OCI-LY1 (cell line): ENCODE measurements at regions not wholly inside any gene's neighbourhood (a gene's known extent, or its start where the extent isn't known, plus 50 kb on each side); places are given as distances from the start of the nearest gene placed in this dataset.

Experiments used
- H2AFZ ChIP-seq: fragments of 200-600 bp; sonication (generic), shearing (Covaris generic); 2 replicates; pipeline ENCODE4 v1.6.0; 2014; ENCODE audit warnings: antibody characterized with exemption, mild to moderate bottlenecking, low read length
- H3F3A ChIP-seq: fragments of 200-600 bp; sonication (generic), shearing (Covaris generic); 2 replicates; pipeline ENCODE4 v1.6.0; 2014; ENCODE audit warnings: mild to moderate bottlenecking, antibody characterized with exemption, low read length, moderate library complexity; ENCODE audit not compliant: insufficient read depth
- H3K27ac ChIP-seq: fragments of 200-600 bp; sonication (generic); 2 replicates; pipeline ENCODE4 v1.5.1; 2014; ENCODE audit warnings: low read length, mixed run types, mild to moderate bottlenecking, low read depth; ENCODE audit not compliant: poor library complexity, severe bottlenecking
- H3K27me3 ChIP-seq: fragments of 200-600 bp; sonication (generic); 2 replicates; pipeline ENCODE4 v1.6.0; 2014; ENCODE audit warnings: antibody characterized with exemption, mild to moderate bottlenecking, low read length, moderate library complexity; ENCODE audit not compliant: insufficient read depth
- H3K36me3 ChIP-seq: fragments of 200-600 bp; sonication (generic); 2 replicates; pipeline ENCODE4 v1.6.1; 2014; ENCODE audit warnings: mild to moderate bottlenecking, antibody characterized with exemption, low read length, moderate library complexity, mixed read lengths; ENCODE audit not compliant: insufficient read depth
- H3K4me1 ChIP-seq: fragments of 200-600 bp; sonication (generic); 2 replicates; pipeline ENCODE4 v1.5.1; 2014; ENCODE audit warnings: mild to moderate bottlenecking, low read length, moderate library complexity; ENCODE audit not compliant: insufficient read depth, severe bottlenecking
- H3K4me2 ChIP-seq: fragments of 200-600 bp; sonication (generic), shearing (Covaris generic); 2 replicates; pipeline ENCODE4 v1.6.1; 2014; ENCODE audit warnings: low read length
- H3K4me3 ChIP-seq: fragments of 200-600 bp; sonication (generic); 2 replicates; pipeline ENCODE4 v1.5.1; 2014; ENCODE audit warnings: low read length, low read depth, mild to moderate bottlenecking, mixed read lengths; ENCODE audit not compliant: poor library complexity, severe bottlenecking
- H3K79me2 ChIP-seq: fragments of 200-600 bp; shearing (Covaris generic); 2 replicates; pipeline ENCODE4 v1.6.1; 2016; ENCODE audit warnings: mixed run types, low read length, mixed read lengths; ENCODE audit not compliant: insufficient read depth
- H3K9ac ChIP-seq: fragments of 200-600 bp; sonication (generic), shearing (Covaris generic); 2 replicates; pipeline ENCODE4 v1.6.1; 2014; ENCODE audit warnings: mild to moderate bottlenecking, low read length, mixed read lengths
- H3K9me2 ChIP-seq: fragments of 200-600 bp; sonication (generic), shearing (Covaris generic); 2 replicates; pipeline ENCODE4 v1.6.1; 2014; ENCODE audit warnings: low read depth, mild to moderate bottlenecking, low read length, mixed read lengths
- H3K9me3 ChIP-seq: fragments of 200-600 bp; shearing (Covaris generic); 2 replicates; pipeline ENCODE4 v1.6.1; 2014; ENCODE audit warnings: low read length, mixed read lengths
- H4K20me1 ChIP-seq: fragments of 200-600 bp; sonication (generic), shearing (Covaris generic); 2 replicates; pipeline ENCODE4 v1.6.0; 2016; ENCODE audit warnings: mild to moderate bottlenecking, low read length; ENCODE audit not compliant: insufficient read depth
- EZH2 ChIP-seq: fragments of 200-600 bp; sonication (generic), shearing (Covaris generic); IDR thresholded peaks from 2 replicates; pipeline ENCODE4 v1.8.0; 2017; ENCODE audit warnings: borderline replicate concordance, mixed run types, mild to moderate bottlenecking, antibody characterized with exemption, low read length, moderate library complexity, mixed read lengths
- TF ChIP-seq, protein P1 (sequence below): fragments of 200-600 bp; sonication (generic), shearing (Covaris generic); IDR thresholded peaks from 2 replicates; pipeline ENCODE4 v1.5.1; 2017; ENCODE audit warnings: mild to moderate bottlenecking, antibody characterized with exemption, low read length, moderate library complexity, mixed read lengths

GRCh38 chr4:106677213-106677612 lies 308.6 kb upstream of the GIMD1 start:
- no peaks in the 10 kb centered on the region for H3K4me1 ChIP-seq
- TF ChIP-seq EZH2: no peak
- TF ChIP-seq, protein P1, sequence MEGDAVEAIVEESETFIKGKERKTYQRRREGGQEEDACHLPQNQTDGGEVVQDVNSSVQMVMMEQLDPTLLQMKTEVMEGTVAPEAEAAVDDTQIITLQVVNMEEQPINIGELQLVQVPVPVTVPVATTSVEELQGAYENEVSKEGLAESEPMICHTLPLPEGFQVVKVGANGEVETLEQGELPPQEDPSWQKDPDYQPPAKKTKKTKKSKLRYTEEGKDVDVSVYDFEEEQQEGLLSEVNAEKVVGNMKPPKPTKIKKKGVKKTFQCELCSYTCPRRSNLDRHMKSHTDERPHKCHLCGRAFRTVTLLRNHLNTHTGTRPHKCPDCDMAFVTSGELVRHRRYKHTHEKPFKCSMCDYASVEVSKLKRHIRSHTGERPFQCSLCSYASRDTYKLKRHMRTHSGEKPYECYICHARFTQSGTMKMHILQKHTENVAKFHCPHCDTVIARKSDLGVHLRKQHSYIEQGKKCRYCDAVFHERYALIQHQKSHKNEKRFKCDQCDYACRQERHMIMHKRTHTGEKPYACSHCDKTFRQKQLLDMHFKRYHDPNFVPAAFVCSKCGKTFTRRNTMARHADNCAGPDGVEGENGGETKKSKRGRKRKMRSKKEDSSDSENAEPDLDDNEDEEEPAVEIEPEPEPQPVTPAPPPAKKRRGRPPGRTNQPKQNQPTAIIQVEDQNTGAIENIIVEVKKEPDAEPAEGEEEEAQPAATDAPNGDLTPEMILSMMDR: no peak
- no peaks in the 10 kb centered on the region for H3K36me3 ChIP-seq
- no peaks in the 10 kb centered on the region for H3F3A ChIP-seq
- H4K20me1 ChIP-seq: no peaks in the 10 kb centered on the region
- no peak overlapping the region for H3K27ac ChIP-seq
- no peak overlapping the region for H3K4me3 ChIP-seq
- H3K9me3 ChIP-seq: no peaks in the 10 kb centered on the region
- H3K9me2 ChIP-seq: no peaks in the 10 kb centered on the region
- no peak overlapping the region for H2AFZ ChIP-seq
- H3K9ac ChIP-seq: no peak overlapping the region
- H3K27me3 ChIP-seq: no peaks in the 10 kb centered on the region
- H3K79me2 ChIP-seq: no peaks in the 10 kb centered on the region
- no peak overlapping the region for H3K4me2 ChIP-seq

- no peaks in the 10 kb centered on the region for H3K4me1 ChIP-seq
- H3K79me2 ChIP-seq: no peaks in the 10 kb centered on the region
- no peaks in the 10 kb centered on the region for H3K9me3 ChIP-seq
- no peaks in the 10 kb centered on the region for H3K27me3 ChIP-seq
- no peaks in the 10 kb centered on the region for H3K9me2 ChIP-seq
- no peaks in the 10 kb centered on the region for H3F3A ChIP-seq
- no peak overlapping the region for H2AFZ ChIP-seq
- H3K9ac ChIP-seq: no peak overlapping the region
- no peak overlapping the region for H3K27ac ChIP-seq
- no peaks in the 10 kb centered on the region for H3K36me3 ChIP-seq
- no peak overlapping the region for H3K4me2 ChIP-seq
- TF ChIP-seq, protein P1: no peak
- TF ChIP-seq EZH2: no peak
- no peak overlapping the region for H3K4me3 ChIP-seq
- H4K20me1 ChIP-seq: no peaks in the 10 kb centered on the region
Measured at GRCh38 chr4:106676173-106676921, 307.8 kb upstream of the GIMD1 start.

- Histone ChIP-seq H3K9me2 (no peaks in the 10 kb centered on the region), H3K9ac (no peak overlapping the region), H3K4me3 (no peak overlapping the region), H4K20me1 (no peaks in the 10 kb centered on the region), H3K4me2 (no peak overlapping the region), H3K27me3 (no peaks in the 10 kb centered on the region), H3K79me2 (no peaks in the 10 kb centered on the region), H3K4me1 (no peaks in the 10 kb centered on the region), H3K27ac (no peak overlapping the region), H3K9me3 (no peaks in the 10 kb centered on the region), H3K36me3 (no peaks in the 10 kb centered on the region), H2AFZ (no peak overlapping the region), H3F3A (no peaks in the 10 kb centered on the region)
- no peak for TF ChIP-seq EZH2
- TF ChIP-seq, protein P1: no peak
Measured at GRCh38 chr4:106671716-106672115, 303.1 kb upstream of the GIMD1 start.
